Natural killer cell (primary cell): ENCODE measurements at regions not wholly inside any gene's neighbourhood (a gene's known extent, or its start where the extent isn't known, plus 50 kb on each side); places are given as distances from the start of the nearest gene placed in this dataset.

ENCODE experiments used
- ATAC-seq, 3 donors: fragments of 150-1000 bp in 2 of 3; fragments of 200-7000 bp in 1 of 3; cut with Tn5 transposase; 1 replicate in 1 of 3; 2 replicates in 2 of 3; pipeline ENCODE4 v1.10.0; 2021; ENCODE audit warnings: mild to moderate bottlenecking in 2 of 3, moderate library complexity in 2 of 3
- DNase-seq, 2 donors: peaks; one replicate each; pipeline versions ENCODE4 v3.0.0 to v3.0.0-alpha.2; 2013 to 2021; ENCODE audit warnings: mixed read lengths in 1 of 2
- H3K27ac ChIP-seq: one replicate; pipeline ENCODE4 v1.5.1; 2013; ENCODE audit warnings: mild to moderate bottlenecking, low read length
- H3K27me3 ChIP-seq: one replicate; pipeline ENCODE4 v1.6.1; 2013; ENCODE audit warnings: low read length; ENCODE audit not compliant: control insufficient read depth, insufficient read depth
- H3K36me3 ChIP-seq: one replicate; pipeline ENCODE4 v1.6.1; 2013; ENCODE audit warnings: low read length; ENCODE audit not compliant: control insufficient read depth, insufficient read depth
- H3K4me1 ChIP-seq: one replicate; pipeline ENCODE4 v1.6.1; 2013; ENCODE audit warnings: low read length; ENCODE audit not compliant: control insufficient read depth, insufficient read depth
- H3K4me3 ChIP-seq: one replicate; pipeline ENCODE4 v1.5.1; 2013; ENCODE audit warnings: low read length
- H3K9me3 ChIP-seq: one replicate; pipeline ENCODE4 v1.6.1; 2013; ENCODE audit warnings: low read length; ENCODE audit not compliant: control insufficient read depth, insufficient read depth
- H3K27ac Mint-ChIP-seq, 2 donors: one replicate each; pipeline ENCODE4 v1.8.0; 2022; ENCODE audit warnings: mild to moderate bottlenecking in 2 of 2, mixed read lengths in 2 of 2, moderate library complexity in 1 of 2
- H3K27me3 Mint-ChIP-seq, 2 donors: one replicate each; pipeline ENCODE4 v1.8.0; 2022; ENCODE audit warnings: low read depth in 2 of 2, mixed read lengths in 2 of 2
- H3K36me3 Mint-ChIP-seq: one replicate; pipeline ENCODE4 v1.8.0; 2022; ENCODE audit warnings: mixed read lengths
- H3K4me1 Mint-ChIP-seq, 2 donors: one replicate each; pipeline ENCODE4 v1.8.0; 2022; ENCODE audit warnings: mixed read lengths in 2 of 2
- H3K4me3 Mint-ChIP-seq: one replicate; pipeline ENCODE4 v1.8.0; 2022; ENCODE audit warnings: mild to moderate bottlenecking, moderate library complexity, mixed read lengths
- H3K9me3 Mint-ChIP-seq, 2 donors: one replicate each; pipeline ENCODE4 v1.8.0; 2022; ENCODE audit warnings: mixed read lengths in 2 of 2
- WGBS: methylation state at CpG from one replicate; pipeline ENCODE4 v1.1.7; 2013; ENCODE audit warnings: missing lambda C conversion rate; ENCODE audit not compliant: insufficient coverage; 5-methylcytosine and 5-hydroxymethylcytosine counted together
- intact Hi-C: fragments of 100-400 bp; cut with micrococcal nuclease; formaldehyde crosslinking; loops from one replicate; pipeline ENCODE4 v1.14.2; 2022
- TF ChIP-seq, protein P1 (sequence below): fragments of 200-600 bp; IDR thresholded peaks from one replicate; pipeline ENCODE4 v1.8.0; 2022; ENCODE audit warnings: antibody characterized with exemption

DNA sequence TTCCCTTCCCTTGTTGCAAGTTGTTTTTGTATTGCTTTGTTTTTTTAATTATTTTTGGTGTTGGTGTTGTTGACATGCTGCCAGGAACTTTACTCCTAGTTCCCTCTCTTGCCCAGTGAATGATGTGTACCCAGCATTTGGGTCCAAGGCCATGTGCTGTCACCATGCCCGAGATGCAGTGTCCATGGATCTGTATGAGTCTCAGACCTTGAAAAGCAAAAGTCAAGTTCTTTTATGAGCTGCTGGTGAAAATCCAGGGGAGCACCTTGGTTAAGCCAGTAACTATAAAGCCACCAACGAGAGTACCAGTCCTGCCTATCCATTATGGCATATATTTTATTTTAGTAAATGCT lies 236.4 kb downstream of the BCL11A start:
- Histone ChIP-seq H3K4me1 (no peaks in the 10 kb centered on the region), H3K4me3 (no peak overlapping the region), H3K27ac (no peak overlapping the region), H3K36me3 (no peaks in the 10 kb centered on the region), H3K27me3 (no peaks in the 10 kb centered on the region), H3K9me3 (no peaks in the 10 kb centered on the region)
- Mint-ChIP-seq H3K27me3 (peaks cover 7 to 14% of the 10 kb centered on the region in 2 donors), H3K27ac (no peak overlapping the region), H3K9me3 (no peaks in the 10 kb centered on the region), H3K4me3 (no peak overlapping the region), H3K36me3 (no peaks in the 10 kb centered on the region), H3K4me1 (no peaks in the 10 kb centered on the region)
- DNase-seq: no peak
- intact Hi-C loops: no loop called here
- no peak for ATAC-seq
- TF ChIP-seq, protein P1, sequence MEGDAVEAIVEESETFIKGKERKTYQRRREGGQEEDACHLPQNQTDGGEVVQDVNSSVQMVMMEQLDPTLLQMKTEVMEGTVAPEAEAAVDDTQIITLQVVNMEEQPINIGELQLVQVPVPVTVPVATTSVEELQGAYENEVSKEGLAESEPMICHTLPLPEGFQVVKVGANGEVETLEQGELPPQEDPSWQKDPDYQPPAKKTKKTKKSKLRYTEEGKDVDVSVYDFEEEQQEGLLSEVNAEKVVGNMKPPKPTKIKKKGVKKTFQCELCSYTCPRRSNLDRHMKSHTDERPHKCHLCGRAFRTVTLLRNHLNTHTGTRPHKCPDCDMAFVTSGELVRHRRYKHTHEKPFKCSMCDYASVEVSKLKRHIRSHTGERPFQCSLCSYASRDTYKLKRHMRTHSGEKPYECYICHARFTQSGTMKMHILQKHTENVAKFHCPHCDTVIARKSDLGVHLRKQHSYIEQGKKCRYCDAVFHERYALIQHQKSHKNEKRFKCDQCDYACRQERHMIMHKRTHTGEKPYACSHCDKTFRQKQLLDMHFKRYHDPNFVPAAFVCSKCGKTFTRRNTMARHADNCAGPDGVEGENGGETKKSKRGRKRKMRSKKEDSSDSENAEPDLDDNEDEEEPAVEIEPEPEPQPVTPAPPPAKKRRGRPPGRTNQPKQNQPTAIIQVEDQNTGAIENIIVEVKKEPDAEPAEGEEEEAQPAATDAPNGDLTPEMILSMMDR: no peak
- 87% methylated on average over 1 of the region's 2 CpGs for WGBS

DNA sequence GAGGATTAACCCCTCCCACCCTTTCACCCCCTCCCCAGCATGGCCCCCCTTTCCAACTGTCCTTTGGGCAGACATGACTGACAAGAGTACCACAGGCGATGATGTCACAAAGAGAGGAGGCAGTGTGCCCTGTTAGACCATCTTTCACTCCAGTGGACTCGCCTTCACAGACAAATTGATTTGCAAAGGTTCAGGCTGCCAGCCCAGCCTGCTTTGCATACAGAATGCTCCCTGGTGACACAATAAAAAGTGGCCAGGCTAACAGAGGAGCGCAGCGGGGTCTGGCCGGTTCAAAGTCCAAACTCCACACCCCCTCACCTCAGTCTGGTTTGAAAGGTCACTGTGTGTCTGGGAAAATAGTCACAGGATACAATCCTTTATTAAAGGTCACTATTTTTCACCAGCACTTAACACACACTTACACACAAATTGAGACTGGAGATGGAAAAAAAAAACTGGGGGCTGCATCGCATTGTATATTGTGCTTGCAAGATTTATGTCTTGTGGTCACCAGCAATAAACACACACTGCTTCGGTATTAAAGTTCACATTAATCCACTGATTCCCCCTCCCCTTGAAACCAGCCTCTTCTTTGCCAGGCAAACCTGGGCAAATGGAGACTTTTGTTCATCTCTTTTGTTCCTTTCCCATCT lies 236.9 kb downstream of the BCL11A start:
- TF ChIP-seq, protein P1: no peak
- H3K4me3 Mint-ChIP-seq: no peak overlapping the region
- Histone ChIP-seq H3K9me3 (no peaks in the 10 kb centered on the region), H3K27me3 (no peaks in the 10 kb centered on the region), H3K4me3 (no peak overlapping the region), H3K36me3 (no peaks in the 10 kb centered on the region), H3K4me1 (no peaks in the 10 kb centered on the region), H3K27ac (no peak overlapping the region)
- H3K4me1 Mint-ChIP-seq: no peaks in the 10 kb centered on the region
- WGBS: 78% methylated on average over 6 of the region's 7 CpGs
- intact Hi-C loops: no loop called here
- ATAC-seq: no peak
- H3K27ac Mint-ChIP-seq: no peak overlapping the region
- no peak for DNase-seq
- H3K27me3 Mint-ChIP-seq: peaks cover 7 to 14% of the 10 kb centered on the region in 2 donors
- H3K36me3 Mint-ChIP-seq: no peaks in the 10 kb centered on the region
- no peaks in the 10 kb centered on the region for H3K9me3 Mint-ChIP-seq

DNA sequence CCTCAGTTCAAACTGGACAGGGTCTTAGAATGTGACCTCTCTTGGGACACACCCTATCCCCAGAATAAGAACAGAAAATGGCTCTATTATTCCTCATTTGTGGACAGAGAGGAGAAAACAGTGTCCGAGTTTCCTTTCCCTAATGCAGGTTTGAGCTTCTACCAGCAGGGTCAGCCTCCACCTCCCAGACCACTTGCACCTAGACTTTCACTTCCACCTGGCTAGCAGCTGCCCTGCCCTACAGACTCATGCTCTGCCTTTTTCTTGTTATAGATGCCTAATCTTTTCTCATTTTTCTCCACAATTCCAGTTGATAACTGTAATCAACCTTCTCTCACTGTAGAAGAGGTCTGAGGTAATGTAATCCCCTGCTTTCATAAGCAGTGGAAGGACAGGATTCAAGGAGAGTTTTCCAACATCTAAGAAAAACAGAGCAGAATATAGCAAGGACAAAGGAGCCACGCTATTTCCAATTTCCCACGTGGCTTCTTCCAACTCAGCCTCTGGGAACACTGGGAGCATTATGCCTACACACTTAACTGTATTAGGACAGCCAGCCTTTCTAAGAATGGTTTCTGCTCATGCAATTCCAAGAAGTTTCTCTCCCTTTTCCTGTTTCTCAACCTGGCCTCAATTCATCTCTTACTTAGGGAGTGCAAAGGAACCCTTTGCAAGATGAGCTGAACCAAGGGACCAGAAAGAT lies 239.8 kb downstream of the BCL11A start:
- TF ChIP-seq, protein P1: no peak
- H3K9me3 ChIP-seq: no peaks in the 10 kb centered on the region
- no peak overlapping the region for H3K4me3 ChIP-seq
- Mint-ChIP-seq H3K4me1 (no peaks in the 10 kb centered on the region), H3K36me3 (no peaks in the 10 kb centered on the region), H3K27ac (no peak overlapping the region), H3K9me3 (no peaks in the 10 kb centered on the region), H3K27me3 (peaks cover 6 to 12% of the 10 kb centered on the region in 2 donors), H3K4me3 (no peak overlapping the region)
- H3K36me3 ChIP-seq: no peaks in the 10 kb centered on the region
- 86% methylated on average over 3 of the region's 3 CpGs for WGBS
- DNase-seq (no peak), ATAC-seq (no peak)
- intact Hi-C loops: no loop called here
- H3K4me1 ChIP-seq: peaks cover 3% of the 10 kb centered on the region
- no peaks in the 10 kb centered on the region for H3K27me3 ChIP-seq
- H3K27ac ChIP-seq: no peak overlapping the region

DNA sequence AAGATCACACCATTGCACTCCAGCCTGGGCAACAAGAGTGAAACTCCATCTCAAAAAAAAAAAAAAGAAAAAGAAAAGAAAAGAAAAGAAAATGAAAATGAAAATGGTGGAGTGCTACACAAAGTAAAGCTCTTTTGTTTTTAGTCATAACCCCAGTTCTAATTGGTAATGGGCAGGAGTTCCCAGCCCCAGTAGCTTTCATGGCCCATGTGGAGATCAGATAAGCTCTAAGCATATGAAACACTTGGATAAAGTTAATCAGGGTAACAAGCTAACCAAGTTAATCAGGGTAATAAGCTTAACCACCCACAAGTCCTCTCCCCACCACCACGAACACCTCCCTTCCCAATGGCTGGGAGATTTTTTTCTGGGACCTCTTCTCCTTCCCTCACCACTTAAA lies 240.8 kb downstream of the BCL11A start:
- Histone ChIP-seq H3K36me3 (no peaks in the 10 kb centered on the region), H3K4me1 (peaks cover 3% of the 10 kb centered on the region), H3K27ac (no peak overlapping the region), H3K9me3 (no peaks in the 10 kb centered on the region), H3K27me3 (no peaks in the 10 kb centered on the region), H3K4me3 (no peak overlapping the region)
- intact Hi-C loops: no loop called here
- Mint-ChIP-seq H3K9me3 (no peaks in the 10 kb centered on the region), H3K36me3 (no peaks in the 10 kb centered on the region), H3K27ac (no peak overlapping the region), H3K4me3 (no peak overlapping the region), H3K27me3 (peaks cover 2 to 4% of the 10 kb centered on the region in 2 donors), H3K4me1 (no peaks in the 10 kb centered on the region)
- 25% methylated on average over 1 of the region's 1 CpG for WGBS
- DNase-seq (no peak), ATAC-seq (no peak)
- TF ChIP-seq, protein P1: no peak
